DOHH2 (cell line): ENCODE measurements at regions not wholly inside any gene's neighbourhood (a gene's known extent, or its start where the extent isn't known, plus 50 kb on each side); places are given as distances from the start of the nearest gene placed in this dataset.

Source experiments
- CTCF ChIP-seq: fragments of 200-600 bp; sonication (generic); IDR thresholded peaks from one replicate; pipeline ENCODE4 v1.5.1; 2014; ENCODE audit warnings: antibody characterized with exemption, mild to moderate bottlenecking, low read depth, low read length; ENCODE audit not compliant: poor library complexity, severe bottlenecking
- EZH2phosphoT487 ChIP-seq: fragments of 200-600 bp; sonication (generic); IDR thresholded peaks from 2 replicates; pipeline ENCODE4 v1.6.1; 2017; ENCODE audit warnings: borderline replicate concordance, mild to moderate bottlenecking, antibody characterized with exemption, low read length, moderate library complexity, mixed read lengths

GRCh38 chr4:180280726-180281297, 1962.4 kb upstream of the TENM3 start:
- TF ChIP-seq CTCF (no peak), EZH2phosphoT487 (no peak)
